Left ventricle myocardium inferior (tissue), 1 donor: ENCODE measurements at regions not wholly inside any gene's neighbourhood (a gene's known extent, or its start where the extent isn't known, plus 50 kb on each side); places are given as distances from the start of the nearest gene placed in this dataset.

Experiments
- DNase-seq: peaks from one replicate; pipeline ENCODE4 v3.0.0-alpha.2; 2020
- H3K27ac ChIP-seq: fragments of 200-600 bp; replicated peaks from 2 replicates; pipeline ENCODE4 v1.8.0; 2021
- H3K27me3 ChIP-seq: fragments of 200-600 bp; 2 replicates; pipeline ENCODE4 v1.8.0; 2021; ENCODE audit warnings: low read depth
- H3K36me3 ChIP-seq: fragments of 200-600 bp; 2 replicates; pipeline ENCODE4 v1.8.0; 2021
- H3K4me1 ChIP-seq: fragments of 200-600 bp; 2 replicates; pipeline ENCODE4 v1.8.0; 2021
- H3K4me3 ChIP-seq: fragments of 200-600 bp; 2 replicates; pipeline ENCODE4 v1.8.0; 2021; ENCODE audit warnings: mild to moderate bottlenecking, moderate library complexity
- H3K9me3 ChIP-seq: fragments of 200-600 bp; replicated peaks from 2 replicates; pipeline ENCODE4 v1.8.0; 2021
- CTCF ChIP-seq: fragments of 200-600 bp; IDR thresholded peaks from 2 replicates; pipeline ENCODE4 v1.8.0; 2021; ENCODE audit warnings: antibody characterized with exemption, mild to moderate bottlenecking, borderline replicate concordance
- intact Hi-C: fragments of 100-400 bp; cut with micrococcal nuclease; formaldehyde crosslinking; loops from one replicate; pipeline ENCODE4 v1.11.0; 2022
- donor health status: DM: no; HTN: yes; CAD: no; lungs with severe emphysema.

GRCh38 chr4:26148927-26149326 is 171.9 kb upstream of the RBPJ start:
- TF ChIP-seq CTCF: no peak
- Histone ChIP-seq H3K36me3 (no peaks in the 10 kb centered on the region), H3K27ac (no peak overlapping the region), H3K9me3 (no peaks in the 10 kb centered on the region), H3K4me3 (no peak overlapping the region), H3K4me1 (no peaks in the 10 kb centered on the region), H3K27me3 (peaks cover 10% of the 10 kb centered on the region)
- intact Hi-C loops: no loop called here
- DNase-seq: no peak

GRCh38 chr4:26150948-26151347 is 169.9 kb upstream of the RBPJ start:
- no peak for TF ChIP-seq CTCF
- H3K27me3 ChIP-seq: peaks cover 10% of the 10 kb centered on the region
- H3K36me3 ChIP-seq: no peaks in the 10 kb centered on the region
- no peak for DNase-seq
- H3K9me3 ChIP-seq: no peaks in the 10 kb centered on the region
- no peak overlapping the region for H3K4me3 ChIP-seq
- intact Hi-C loops: no loop called here
- no peaks in the 10 kb centered on the region for H3K4me1 ChIP-seq
- peak overlapping the region; percentile 58 for H3K27ac ChIP-seq

GRCh38 chr4:26151615-26152014 is 169.2 kb upstream of the RBPJ start:
- Histone ChIP-seq H3K27ac (peak overlapping the region; percentile 58), H3K9me3 (no peaks in the 10 kb centered on the region), H3K36me3 (no peaks in the 10 kb centered on the region), H3K4me3 (no peak overlapping the region), H3K4me1 (no peaks in the 10 kb centered on the region), H3K27me3 (peaks cover 10% of the 10 kb centered on the region)
- intact Hi-C loops: no loop called here
- peak; percentile 44 for DNase-seq
- no peak for TF ChIP-seq CTCF

GRCh38 chr4:26152056-26152455 is 168.8 kb upstream of the RBPJ start:
- Histone ChIP-seq H3K27me3 (peaks cover 10% of the 10 kb centered on the region), H3K27ac (peak overlapping the region; percentile 58), H3K4me1 (no peaks in the 10 kb centered on the region), H3K4me3 (no peak overlapping the region), H3K9me3 (no peaks in the 10 kb centered on the region), H3K36me3 (no peaks in the 10 kb centered on the region)
- intact Hi-C loops: no loop called here
- TF ChIP-seq CTCF: no peak
- DNase-seq: no peak

GRCh38 chr4:26157541-26157940 is 163.3 kb upstream of the RBPJ start:
- no peaks in the 10 kb centered on the region for H3K9me3 ChIP-seq
- no peak overlapping the region for H3K27ac ChIP-seq
- no peak for DNase-seq
- H3K27me3 ChIP-seq: no peaks in the 10 kb centered on the region
- no peak for TF ChIP-seq CTCF
- intact Hi-C loops: no loop called here
- no peak overlapping the region for H3K4me3 ChIP-seq
- no peaks in the 10 kb centered on the region for H3K36me3 ChIP-seq
- no peaks in the 10 kb centered on the region for H3K4me1 ChIP-seq

GRCh38 chr4:26160591-26160990 is 160.2 kb upstream of the RBPJ start:
- no peak for TF ChIP-seq CTCF
- H3K4me1 ChIP-seq: no peaks in the 10 kb centered on the region
- H3K9me3 ChIP-seq: no peaks in the 10 kb centered on the region
- H3K27ac ChIP-seq: no peak overlapping the region
- H3K4me3 ChIP-seq: no peak overlapping the region
- intact Hi-C loops: no loop called here
- H3K36me3 ChIP-seq: no peaks in the 10 kb centered on the region
- H3K27me3 ChIP-seq: no peaks in the 10 kb centered on the region
- no peak for DNase-seq
